Mesenchymal stem cell (in vitro differentiated cells and primary cell): ENCODE measurements at regions not wholly inside any gene's neighbourhood (a gene's known extent, or its start where the extent isn't known, plus 50 kb on each side); places are given as distances from the start of the nearest gene placed in this dataset.

Experiments used
- DNase-seq: peaks from one replicate; pipeline ENCODE4 v3.0.0-alpha.2; 2013
- H2AFZ ChIP-seq: one replicate; pipeline ENCODE4 v1.6.1; 2013; ENCODE audit warnings: low read depth, mild to moderate bottlenecking, control low read depth, inconsistent platforms, low read length, moderate library complexity
- H2AK5ac ChIP-seq: 2 replicates; pipeline ENCODE4 v1.6.1; 2013; ENCODE audit warnings: low read length, moderate library complexity, mild to moderate bottlenecking, inconsistent platforms; ENCODE audit not compliant: severe bottlenecking
- H2BK120ac ChIP-seq: one replicate; pipeline ENCODE4 v1.6.1; 2013; ENCODE audit warnings: low read depth, mild to moderate bottlenecking, inconsistent platforms, low read length, moderate library complexity
- H2BK12ac ChIP-seq, 2 experiments: one replicate each; pipeline ENCODE4 v1.6.1; 2013; ENCODE audit warnings: inconsistent platforms in 2 of 2, low read length in 2 of 2, mild to moderate bottlenecking in 2 of 2, moderate library complexity in 2 of 2, control low read depth in 1 of 2
- H2BK15ac ChIP-seq: one replicate; pipeline ENCODE4 v1.6.1; 2013; ENCODE audit warnings: mild to moderate bottlenecking, low read depth, inconsistent platforms; ENCODE audit not compliant: poor library complexity, severe bottlenecking
- H2BK5ac ChIP-seq: 2 replicates; pipeline ENCODE4 v1.6.1; 2013; ENCODE audit warnings: low read depth, mild to moderate bottlenecking, low read length, control low read depth, inconsistent platforms; ENCODE audit not compliant: poor library complexity, severe bottlenecking
- H3K14ac ChIP-seq, 2 experiments: one replicate each; pipeline ENCODE4 v1.6.1; 2013; ENCODE audit warnings: inconsistent platforms in 2 of 2, low read length in 2 of 2, control low read depth in 1 of 2, mild to moderate bottlenecking in 1 of 2, moderate library complexity in 1 of 2
- H3K18ac ChIP-seq, 2 experiments: one replicate each; pipeline ENCODE4 v1.6.1; 2013; ENCODE audit warnings: inconsistent platforms in 2 of 2, low read length in 2 of 2, control low read depth in 1 of 2, low read depth in 1 of 2, mild to moderate bottlenecking in 1 of 2
- H3K23ac ChIP-seq, 2 experiments: one replicate each; pipeline ENCODE4 v1.6.1; 2013; ENCODE audit warnings: inconsistent platforms in 2 of 2, low read length in 2 of 2, mild to moderate bottlenecking in 2 of 2, moderate library complexity in 2 of 2, control low read depth in 1 of 2
- H3K27ac ChIP-seq: 2 replicates; pipeline ENCODE4 v1.5.1; 2013; ENCODE audit warnings: mild to moderate bottlenecking, moderate library complexity, low read length, control low read depth, inconsistent platforms; ENCODE audit not compliant: poor library complexity, severe bottlenecking
- H3K27me3 ChIP-seq, 2 experiments: 2 replicates each; pipeline versions ENCODE4 v1.6.1 to v1.7.0; 2013; ENCODE audit warnings: low read length in 2 of 2, mild to moderate bottlenecking in 2 of 2, moderate library complexity in 2 of 2, control low read depth in 1 of 2, inconsistent platforms in 1 of 2; ENCODE audit not compliant: control insufficient read depth in 1 of 2, insufficient read depth in 1 of 2
- H3K36me3 ChIP-seq, 2 experiments: 2 replicates each; pipeline versions ENCODE4 v1.6.1 to v1.7.0; 2013; ENCODE audit warnings: low read length in 2 of 2, control low read depth in 1 of 2, inconsistent platforms in 1 of 2, low read depth in 1 of 2, mild to moderate bottlenecking in 1 of 2; ENCODE audit not compliant: insufficient read depth in 2 of 2, control insufficient read depth in 1 of 2
- H3K4ac ChIP-seq, 2 experiments: one replicate each; pipeline ENCODE4 v1.6.1; 2013; ENCODE audit warnings: inconsistent platforms in 2 of 2, low read length in 2 of 2, mild to moderate bottlenecking in 2 of 2, moderate library complexity in 2 of 2, control low read depth in 1 of 2, low read depth in 1 of 2
- H3K4me1 ChIP-seq: 2 replicates; pipeline ENCODE4 v1.6.1; 2013; ENCODE audit warnings: low read depth, low read length, control low read depth; ENCODE audit not compliant: control insufficient read depth, insufficient read depth
- H3K4me2 ChIP-seq: 2 replicates; pipeline ENCODE4 v1.6.1; 2013; ENCODE audit warnings: low read length, mild to moderate bottlenecking, inconsistent platforms; ENCODE audit not compliant: poor library complexity, severe bottlenecking
- H3K4me3 ChIP-seq, 2 experiments: 2 replicates each; pipeline versions ENCODE4 v1.5.1 to v1.7.0; 2013; ENCODE audit warnings: low read length in 2 of 2, mild to moderate bottlenecking in 2 of 2, control low read depth in 1 of 2, low read depth in 1 of 2; ENCODE audit not compliant: insufficient read depth in 1 of 2
- H3K79me1 ChIP-seq: replicated peaks from 2 replicates; pipeline ENCODE4 v1.6.1; 2013; ENCODE audit warnings: mild to moderate bottlenecking, control low read depth, low read length, inconsistent platforms; ENCODE audit not compliant: poor library complexity, severe bottlenecking
- H3K9ac ChIP-seq: 2 replicates; pipeline ENCODE4 v1.7.0; 2013; ENCODE audit warnings: mild to moderate bottlenecking, low read length, moderate library complexity
- H3K9me3 ChIP-seq: 2 replicates; pipeline ENCODE4 v1.7.0; 2013; ENCODE audit warnings: mild to moderate bottlenecking, low read length; ENCODE audit not compliant: control insufficient read depth
- H4K8ac ChIP-seq: one replicate; pipeline ENCODE4 v1.6.1; 2013; ENCODE audit warnings: inconsistent platforms, mild to moderate bottlenecking, low read length, moderate library complexity
- H4K91ac ChIP-seq: one replicate; pipeline ENCODE4 v1.6.1; 2013; ENCODE audit warnings: mild to moderate bottlenecking, low read length, inconsistent platforms
- WGBS: methylation state at CpG from one replicate; pipeline ENCODE4 v1.1.7; 2013; ENCODE audit warnings: mixed read lengths; 5-methylcytosine and 5-hydroxymethylcytosine counted together

DNA sequence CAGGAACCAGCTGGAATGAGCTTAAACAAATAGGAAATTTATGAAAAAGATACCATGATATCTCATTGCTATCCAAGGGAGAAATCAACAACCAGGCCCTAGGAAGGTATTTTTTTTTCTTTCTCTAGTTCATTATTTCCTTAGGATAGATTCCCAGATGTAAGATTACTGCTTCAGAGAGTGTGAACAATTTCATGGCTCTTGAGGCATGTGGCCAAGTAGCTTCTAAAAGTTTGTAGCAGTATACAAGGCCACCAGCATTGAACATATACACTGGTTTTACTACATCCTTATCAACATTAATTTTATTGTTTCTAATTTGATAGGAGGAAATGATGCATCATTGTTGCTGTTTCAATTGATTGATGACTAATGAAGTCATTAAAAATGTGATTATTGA is 201.2 kb downstream of the SREK1 start:
- Histone ChIP-seq H3K4me1 (no peaks in the 10 kb centered on the region), H3K4me2 (no peak overlapping the region), H3K23ac (no peak overlapping the region), H3K9ac (no peak overlapping the region), H3K14ac (no peak overlapping the region), H3K36me3 (no peaks in the 10 kb centered on the region), H3K4ac (no peak overlapping the region), H4K91ac (no peak overlapping the region), H3K27me3 (peaks cover 3 to 30% of the 10 kb centered on the region in 2 experiments), H2AK5ac (no peak overlapping the region), H2BK12ac (no peak overlapping the region), H2BK5ac (no peak overlapping the region), H3K18ac (no peak overlapping the region), H2BK120ac (no peak overlapping the region), H3K9me3 (no peaks in the 10 kb centered on the region), H4K8ac (no peak overlapping the region), H2AFZ (no peak overlapping the region), H2BK15ac (no peak overlapping the region), H3K4me3 (no peak overlapping the region), H3K79me1 (no peaks in the 10 kb centered on the region), H3K27ac (no peak overlapping the region)
- no peak for DNase-seq

DNA sequence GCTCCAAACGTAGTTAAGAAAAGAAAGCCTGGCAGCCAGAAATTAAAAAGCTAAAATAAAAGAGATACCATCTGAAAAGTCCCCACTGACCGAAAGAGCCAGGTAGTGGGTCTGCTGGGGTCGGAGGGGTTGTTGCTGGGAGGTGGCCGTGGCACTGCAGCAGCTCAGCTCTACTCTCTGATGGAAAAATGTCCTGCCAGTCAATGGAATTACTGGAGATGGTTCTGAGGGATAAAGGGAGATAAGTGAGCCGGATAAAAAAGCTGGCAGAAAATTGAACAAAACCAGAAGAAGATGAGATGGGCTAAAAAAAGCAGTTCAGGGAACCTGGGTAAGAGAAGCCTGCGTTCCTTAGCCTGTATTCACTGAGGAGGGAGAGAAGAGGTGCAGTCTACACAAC is 202.8 kb downstream of the SREK1 start:
- WGBS = 62% methylated on average over 6 of the region's 6 CpGs
- Histone ChIP-seq H3K9me3 (no peaks in the 10 kb centered on the region), H3K18ac (no peak overlapping the region), H4K91ac (no peak overlapping the region), H2BK12ac (no peak overlapping the region), H2BK120ac (no peak overlapping the region), H3K4me1 (no peaks in the 10 kb centered on the region), H2AFZ (no peak overlapping the region), H3K4me2 (no peak overlapping the region), H3K79me1 (no peaks in the 10 kb centered on the region), H3K14ac (no peak overlapping the region), H3K27me3 (peaks cover 3 to 35% of the 10 kb centered on the region in 2 experiments), H3K4me3 (no peak overlapping the region), H3K4ac (no peak overlapping the region), H3K9ac (no peak overlapping the region), H3K23ac (no peak overlapping the region), H3K27ac (no peak overlapping the region), H3K36me3 (no peaks in the 10 kb centered on the region), H4K8ac (no peak overlapping the region), H2AK5ac (no peak overlapping the region), H2BK15ac (no peak overlapping the region), H2BK5ac (no peak overlapping the region)
- no peak for DNase-seq

DNA sequence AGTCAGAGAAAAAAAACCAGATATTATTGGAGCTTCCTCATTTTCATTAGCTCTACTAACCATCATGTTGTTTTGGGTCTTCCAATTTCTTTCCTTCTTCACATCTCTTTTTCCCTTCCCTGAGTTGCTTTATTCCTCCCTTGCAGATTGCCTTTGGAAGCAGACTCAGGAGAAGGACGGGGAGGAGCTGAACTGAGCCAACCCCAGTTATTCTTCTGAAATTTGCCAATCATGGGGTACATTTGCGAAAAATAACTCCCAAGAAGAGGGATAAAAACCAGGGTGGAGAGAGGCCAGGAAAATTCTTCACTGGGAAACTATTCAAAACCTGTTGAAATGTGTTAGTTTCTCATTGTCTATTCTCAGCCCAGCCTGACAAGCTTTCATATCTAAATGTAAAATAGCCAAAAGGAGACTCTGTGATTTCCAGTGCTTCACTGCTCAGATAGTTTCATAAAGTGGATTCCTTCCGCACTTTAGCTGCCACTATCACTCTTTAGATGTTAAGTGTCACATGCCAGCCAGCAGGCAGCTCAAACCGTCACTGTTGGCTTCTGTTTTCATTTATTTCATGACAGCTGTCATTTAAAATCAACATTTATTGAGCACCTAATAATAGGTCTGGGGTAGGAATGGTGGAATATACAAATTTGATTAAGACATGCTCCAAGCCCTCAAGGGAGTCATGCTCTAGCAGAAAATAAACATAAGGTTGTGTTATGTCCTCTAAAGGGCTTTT is 204.5 kb downstream of the SREK1 start:
- Histone ChIP-seq H3K14ac (no peak overlapping the region), H2BK120ac (no peak overlapping the region), H4K91ac (no peak overlapping the region), H3K9me3 (no peaks in the 10 kb centered on the region), H3K9ac (no peak overlapping the region), H3K4me3 (no peak overlapping the region), H3K4ac (no peak overlapping the region), H2BK5ac (no peak overlapping the region), H2AFZ (no peak overlapping the region), H4K8ac (no peak overlapping the region), H2AK5ac (no peak overlapping the region), H3K23ac (no peak overlapping the region), H3K79me1 (no peaks in the 10 kb centered on the region), H2BK12ac (no peak overlapping the region), H3K18ac (no peak overlapping the region), H3K27me3 (peaks cover 0 to 32% of the 10 kb centered on the region in 2 experiments), H3K4me2 (no peak overlapping the region), H3K4me1 (no peaks in the 10 kb centered on the region), H3K27ac (no peak overlapping the region), H3K36me3 (no peaks in the 10 kb centered on the region), H2BK15ac (no peak overlapping the region)
- no peak for DNase-seq
- WGBS = 92% methylated on average over 2 of the region's 4 CpGs

DNA sequence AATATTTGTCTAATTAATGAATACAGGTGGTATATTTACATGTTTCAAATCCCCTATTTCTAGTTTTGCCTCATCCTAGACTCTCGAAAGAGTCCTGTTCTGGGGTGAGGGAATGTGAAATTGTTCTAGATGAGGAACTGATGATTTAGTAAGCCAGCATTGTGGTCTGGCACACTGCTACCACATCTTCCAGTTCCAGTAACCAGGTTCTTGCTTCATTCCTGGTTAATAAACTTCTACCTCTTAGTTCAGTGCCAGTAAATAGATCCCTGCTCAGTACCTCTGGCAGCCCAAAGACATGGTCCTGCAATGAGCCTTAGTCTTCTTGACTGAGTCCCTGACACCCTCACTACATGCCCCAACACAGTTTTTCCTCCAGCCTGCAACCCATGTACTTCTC is 207.7 kb downstream of the SREK1 start:
- WGBS = no CpG with 5 or more reads among the region's 1 CpG
- Histone ChIP-seq H4K8ac (no peak overlapping the region), H3K4me3 (no peak overlapping the region), H3K4me2 (no peak overlapping the region), H2BK15ac (no peak overlapping the region), H3K9ac (no peak overlapping the region), H2AK5ac (no peak overlapping the region), H2BK5ac (no peak overlapping the region), H3K23ac (no peak overlapping the region), H3K27me3 (peaks cover 0 to 30% of the 10 kb centered on the region in 2 experiments), H3K4me1 (no peaks in the 10 kb centered on the region), H2AFZ (no peak overlapping the region), H3K18ac (no peak overlapping the region), H3K36me3 (no peaks in the 10 kb centered on the region), H2BK120ac (no peak overlapping the region), H2BK12ac (no peak overlapping the region), H3K79me1 (no peaks in the 10 kb centered on the region), H4K91ac (no peak overlapping the region), H3K14ac (no peak overlapping the region), H3K4ac (no peak overlapping the region), H3K9me3 (no peaks in the 10 kb centered on the region), H3K27ac (no peak overlapping the region)
- DNase-seq = no peak
